ENCODE measurements at regions not wholly inside any gene's neighbourhood (a gene's known extent, or its start where the extent isn't known, plus 50 kb on each side); places are given as distances from the start of the nearest gene placed in this dataset.

- Mint-ChIP-seq H3K4me1 (ENCODE audit: low read depth) (no peaks in the 10 kb centered on the region), H3K9me3 (ENCODE audit: low read depth) (peaks cover 8% of the 10 kb centered on the region), H3K27me3 (ENCODE audit: low read depth) (peaks cover 6% of the 10 kb centered on the region), H3K4me3 (ENCODE audit: unreplicated experiment) (no peak overlapping the region), H3K36me3 (ENCODE audit: low read depth) (peaks cover 1% of the 10 kb centered on the region), H3K27ac (ENCODE audit: unreplicated experiment) (no peak overlapping the region)
- DNase-seq (ENCODE audit: low spot score) = no peak
- no peak for TF ChIP-seq CTCF (IDR thresholded peaks at IDR 0.05)
Measured at GRCh38 chr17:53420035-53420641, 402.6 kb upstream of the KIF2B start.

- Mint-ChIP-seq H3K4me3 (ENCODE audit: unreplicated experiment) (no peak overlapping the region), H3K27ac (ENCODE audit: unreplicated experiment) (no peak overlapping the region), H3K36me3 (ENCODE audit: low read depth) (no peaks in the 10 kb centered on the region), H3K9me3 (ENCODE audit: low read depth) (peaks cover 27% of the 10 kb centered on the region), H3K4me1 (ENCODE audit: low read depth) (no peaks in the 10 kb centered on the region), H3K27me3 (ENCODE audit: low read depth) (no peaks in the 10 kb centered on the region)
- no peak for DNase-seq (ENCODE audit: low spot score)
- TF ChIP-seq CTCF (IDR thresholded peaks at IDR 0.05) = no peak
Measured at GRCh38 chr17:53409588-53409987, 413.1 kb upstream of the KIF2B start.

- no peak overlapping the region for H3K27ac Mint-ChIP-seq (ENCODE audit: unreplicated experiment)
Measured at GRCh38 chr17:53406907-53407306, 415.8 kb upstream of the KIF2B start.

GRCh38 chr17:53391197-53391596 lies 431.5 kb upstream of the KIF2B start:
- TF ChIP-seq CTCF (IDR thresholded peaks at IDR 0.05) = no peak
- H3K4me3 Mint-ChIP-seq (ENCODE audit: unreplicated experiment) = no peak overlapping the region
- no peak overlapping the region for H3K27ac Mint-ChIP-seq (ENCODE audit: unreplicated experiment)
- no peaks in the 10 kb centered on the region for H3K36me3 Mint-ChIP-seq (ENCODE audit: low read depth)
- H3K27me3 Mint-ChIP-seq (ENCODE audit: low read depth) = no peaks in the 10 kb centered on the region
- H3K9me3 Mint-ChIP-seq (ENCODE audit: low read depth) = no peaks in the 10 kb centered on the region
- H3K4me1 Mint-ChIP-seq (ENCODE audit: low read depth) = no peaks in the 10 kb centered on the region
- no peak for DNase-seq (ENCODE audit: low spot score)

More at GRCh38 chr17:53406907-53407306, 415.8 kb upstream of the KIF2B start:
- Mint-ChIP-seq H3K9me3 (ENCODE audit: low read depth) (peaks cover 31% of the 10 kb centered on the region), H3K27me3 (ENCODE audit: low read depth) (no peaks in the 10 kb centered on the region), H3K4me3 (ENCODE audit: unreplicated experiment) (no peak overlapping the region), H3K4me1 (ENCODE audit: low read depth) (no peaks in the 10 kb centered on the region), H3K36me3 (ENCODE audit: low read depth) (no peaks in the 10 kb centered on the region)
- no peak for TF ChIP-seq CTCF (IDR thresholded peaks at IDR 0.05)
- no peak for DNase-seq (ENCODE audit: low spot score)

- no peaks in the 10 kb centered on the region for H3K36me3 Mint-ChIP-seq (ENCODE audit: low read depth)
- no peak overlapping the region for H3K27ac Mint-ChIP-seq (ENCODE audit: unreplicated experiment)
- no peaks in the 10 kb centered on the region for H3K9me3 Mint-ChIP-seq (ENCODE audit: low read depth)
- H3K4me3 Mint-ChIP-seq (ENCODE audit: unreplicated experiment) = no peak overlapping the region
- no peak for DNase-seq (ENCODE audit: low spot score)
- no peaks in the 10 kb centered on the region for H3K4me1 Mint-ChIP-seq (ENCODE audit: low read depth)
- H3K27me3 Mint-ChIP-seq (ENCODE audit: low read depth) = no peaks in the 10 kb centered on the region
- TF ChIP-seq CTCF (IDR thresholded peaks at IDR 0.05) = no peak
Measured at GRCh38 chr17:53390575-53390974, 432.2 kb upstream of the KIF2B start.

All from chondrocyte (in vitro differentiated cells).